DOHH2 (cell line): ENCODE measurements at regions not wholly inside any gene's neighbourhood (a gene's known extent, or its start where the extent isn't known, plus 50 kb on each side); places are given as distances from the start of the nearest gene placed in this dataset.
"Not testable (repeated sequence)": the region's sequence is repeated elsewhere in the genome, so short reads cannot be mapped to it uniquely, and the experiment has no call there.

Experiments
- H3F3A ChIP-seq: fragments of 200-600 bp; sonication (generic), shearing (Covaris generic); 2 replicates; pipeline ENCODE4 v1.6.0; 2016; ENCODE audit warnings: antibody characterized with exemption, mild to moderate bottlenecking; ENCODE audit not compliant: control insufficient read depth, insufficient read depth
- H3K27ac ChIP-seq: fragments of 200-600 bp; sonication (generic); 2 replicates; pipeline ENCODE4 v1.5.1; 2014; ENCODE audit warnings: low read depth, mild to moderate bottlenecking, low read length, moderate library complexity
- H3K27me3 ChIP-seq: fragments of 200-600 bp; sonication (generic); 2 replicates; pipeline ENCODE4 v1.6.1; 2014; ENCODE audit warnings: mild to moderate bottlenecking, low read length, mixed read lengths; ENCODE audit not compliant: control insufficient read depth
- H3K36me3 ChIP-seq: fragments of 200-600 bp; sonication (generic); 2 replicates; pipeline ENCODE4 v1.6.1; 2014; ENCODE audit warnings: mild to moderate bottlenecking, low read length, moderate library complexity, mixed read lengths; ENCODE audit not compliant: control insufficient read depth
- H3K4me1 ChIP-seq: fragments of 200-600 bp; sonication (generic); 2 replicates; pipeline ENCODE4 v1.6.1; 2014; ENCODE audit warnings: mild to moderate bottlenecking, low read length, mixed read lengths; ENCODE audit not compliant: control insufficient read depth
- H3K4me2 ChIP-seq: fragments of 200-600 bp; sonication (generic); 2 replicates; pipeline ENCODE4 v1.6.0; 2014; ENCODE audit warnings: mild to moderate bottlenecking, low read length, moderate library complexity
- H3K4me3 ChIP-seq: fragments of 200-600 bp; sonication (generic); 2 replicates; pipeline ENCODE4 v1.5.1; 2014; ENCODE audit warnings: mild to moderate bottlenecking, low read length, mixed read lengths
- H3K79me2 ChIP-seq: fragments of 200-600 bp; sonication (generic); 2 replicates; pipeline ENCODE4 v1.6.1; 2014; ENCODE audit warnings: mild to moderate bottlenecking, low read length, mixed read lengths; ENCODE audit not compliant: control insufficient read depth
- H3K9me2 ChIP-seq: fragments of 200-600 bp; sonication (generic); replicated peaks from 2 replicates; pipeline ENCODE4 v1.6.1; 2014; ENCODE audit warnings: mild to moderate bottlenecking, low read length, mixed read lengths; ENCODE audit not compliant: control insufficient read depth
- H3K9me3 ChIP-seq: fragments of 200-600 bp; sonication (generic); 2 replicates; pipeline ENCODE4 v1.6.1; 2014; ENCODE audit warnings: antibody characterized with exemption, low read length, mixed read lengths; ENCODE audit not compliant: control insufficient read depth, insufficient read depth
- H4K20me1 ChIP-seq: fragments of 200-600 bp; sonication (generic); 2 replicates; pipeline ENCODE4 v1.6.0; 2014; ENCODE audit warnings: low read depth, mild to moderate bottlenecking, antibody characterized with exemption, low read length, moderate library complexity; ENCODE audit not compliant: control insufficient read depth, insufficient read depth
- CTCF ChIP-seq: fragments of 200-600 bp; sonication (generic); IDR thresholded peaks from one replicate; pipeline ENCODE4 v1.5.1; 2014; ENCODE audit warnings: antibody characterized with exemption, mild to moderate bottlenecking, low read depth, low read length; ENCODE audit not compliant: poor library complexity, severe bottlenecking
- EZH2phosphoT487 ChIP-seq: fragments of 200-600 bp; sonication (generic); IDR thresholded peaks from 2 replicates; pipeline ENCODE4 v1.6.1; 2017; ENCODE audit warnings: borderline replicate concordance, mild to moderate bottlenecking, antibody characterized with exemption, low read length, moderate library complexity, mixed read lengths

DNA sequence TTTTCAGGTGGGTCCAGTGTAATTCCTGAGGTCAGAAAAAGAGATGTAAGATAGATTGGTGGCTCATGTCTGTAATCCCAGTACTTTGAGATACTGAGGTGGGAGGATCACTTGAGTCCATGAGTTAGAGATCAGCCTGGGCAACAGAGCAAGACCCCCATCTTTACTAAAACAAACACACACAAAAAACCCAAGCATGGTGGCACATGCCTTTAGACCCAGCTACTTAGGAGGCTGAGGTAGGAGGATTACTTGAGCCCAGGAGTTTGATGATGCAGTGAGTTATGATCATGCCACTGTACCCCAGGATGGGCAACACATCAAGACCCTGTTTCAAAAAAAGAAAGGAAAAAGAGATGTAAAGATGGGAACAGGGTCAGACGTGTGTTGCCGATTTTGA is 857.4 kb upstream of the NDST4 start:
- H3K4me2 ChIP-seq: no peak overlapping the region
- no peak overlapping the region for H3K27ac ChIP-seq
- no peaks in the 10 kb centered on the region for H3K4me1 ChIP-seq
- H3K9me3 ChIP-seq: no peaks in the 10 kb centered on the region
- no peaks in the 10 kb centered on the region for H3K27me3 ChIP-seq
- H3K36me3 ChIP-seq: no peaks in the 10 kb centered on the region
- no peaks in the 10 kb centered on the region for H3F3A ChIP-seq
- no peaks in the 10 kb centered on the region for H3K79me2 ChIP-seq
- no peaks in the 10 kb centered on the region for H3K9me2 ChIP-seq
- TF ChIP-seq EZH2phosphoT487 (no peak), CTCF (no peak)
- H4K20me1 ChIP-seq: no peaks in the 10 kb centered on the region
- no peak overlapping the region for H3K4me3 ChIP-seq

GRCh38 chr4:115969756-115970155 is 856.3 kb upstream of the NDST4 start:
- Histone ChIP-seq H3K9me3 (no peaks in the 10 kb centered on the region), H3K9me2 (no peaks in the 10 kb centered on the region), H3K4me1 (no peaks in the 10 kb centered on the region), H3K79me2 (no peaks in the 10 kb centered on the region), H3K27ac (no peak overlapping the region), H3K4me3 (no peak overlapping the region), H3K4me2 (no peak overlapping the region), H4K20me1 (no peaks in the 10 kb centered on the region), H3K27me3 (no peaks in the 10 kb centered on the region), H3F3A (no peaks in the 10 kb centered on the region), H3K36me3 (no peaks in the 10 kb centered on the region)
- TF ChIP-seq CTCF: no peak
- no peak for TF ChIP-seq EZH2phosphoT487

- no peaks in the 10 kb centered on the region for H3K79me2 ChIP-seq
- H3K27ac ChIP-seq: no peak overlapping the region
- no peaks in the 10 kb centered on the region for H3F3A ChIP-seq
- H3K27me3 ChIP-seq: no peaks in the 10 kb centered on the region
- no peaks in the 10 kb centered on the region for H3K4me1 ChIP-seq
- H4K20me1 ChIP-seq: no peaks in the 10 kb centered on the region
- no peak overlapping the region for H3K4me2 ChIP-seq
- no peaks in the 10 kb centered on the region for H3K36me3 ChIP-seq
- H3K9me3 ChIP-seq: no peaks in the 10 kb centered on the region
- no peak for TF ChIP-seq CTCF
- TF ChIP-seq EZH2phosphoT487: no peak
- H3K4me3 ChIP-seq: no peak overlapping the region
- no peaks in the 10 kb centered on the region for H3K9me2 ChIP-seq
Observed at GRCh38 chr4:115965588-115965987, 852.2 kb upstream of the NDST4 start.

- not testable (repeated sequence) for H3K4me1 ChIP-seq, H3K9me2 ChIP-seq, H3K27me3 ChIP-seq, H3K79me2 ChIP-seq, H3K4me2 ChIP-seq, H3K9me3 ChIP-seq, H4K20me1 ChIP-seq, H3K4me3 ChIP-seq, H3K27ac ChIP-seq, H3K36me3 ChIP-seq, H3F3A ChIP-seq
Observed at GRCh38 chr4:115956054-115956796, 842.8 kb upstream of the NDST4 start.
